ENCODE measurements at regions not wholly inside any gene's neighbourhood (a gene's known extent, or its start where the extent isn't known, plus 50 kb on each side); places are given as distances from the start of the nearest gene placed in this dataset.

GRCh38 chr3:99418709-99419108, 219.7 kb upstream of the COL8A1 start:
- no TSS peak for BruUV-seq (replicated peaks)
- 5% methylated on average over 3 of the region's 3 CpGs for WGBS (ENCODE audit: low lambda C conversion rate)
- no peak for TF ChIP-seq ZNF772 (CRISPR knock-in tag; IDR thresholded peaks at IDR 0.05)
- TF ChIP-seq DZIP1 (CRISPR knock-in tag; IDR thresholded peaks at IDR 0.05), result no peak
- TF ChIP-seq PCBP2 (optimal IDR thresholded peaks at IDR 0.05; ENCODE audit: low read depth, low read length, poor library complexity, severe bottlenecking), result no peak
- no peak for TF ChIP-seq ARNT (IDR thresholded peaks at IDR 0.05)
- TF ChIP-seq ZNF460 (CRISPR knock-in tag; IDR thresholded peaks at IDR 0.05; ENCODE audit: borderline replicate concordance), result no peak
- no peak for TF ChIP-seq ZNF292 (CRISPR knock-in tag; IDR thresholded peaks at IDR 0.05; ENCODE audit: borderline replicate concordance, low read depth)
- no peak for TF ChIP-seq ATF3 (CRISPR knock-in tag; IDR thresholded peaks at IDR 0.05)
- no peak for TF ChIP-seq MYPOP (CRISPR knock-in tag; IDR thresholded peaks at IDR 0.05)
- no peak for TF ChIP-seq ZNF552 (CRISPR knock-in tag; IDR thresholded peaks at IDR 0.05; ENCODE audit: borderline replicate concordance)
- no peak for TF ChIP-seq ZSCAN12 (CRISPR knock-in tag; IDR thresholded peaks at IDR 0.05)
- no peak for TF ChIP-seq NFATC3 (CRISPR knock-in tag; IDR thresholded peaks at IDR 0.05)
- TF ChIP-seq E2F1 (CRISPR knock-in tag; IDR thresholded peaks at IDR 0.05), result no peak
- Histone ChIP-seq H3K79me2 (ENCODE audit: insufficient read depth, low read length) (no peaks in the 10 kb centered on the region), H3K27me3 (ENCODE audit: control insufficient read depth in 1 of 2, insufficient read depth in 2 of 2, low read length in 2 of 2) (no peaks in the 10 kb centered on the region), H3K4me2 (ENCODE audit: low read depth, low read length) (no peak overlapping the region), H4K20me1 (ENCODE audit: insufficient read depth, low read length) (no peaks in the 10 kb centered on the region), H3K4me3 (replicated peaks in 1 of 3; ENCODE audit: insufficient read depth in 1 of 3, low read depth in 2 of 3, low read length in 3 of 3) (no peak overlapping the region), H3K36me3 (replicated peaks in 1 of 2; ENCODE audit: control insufficient read depth in 1 of 2, insufficient read depth in 2 of 2, low read length in 2 of 2) (no peaks in the 10 kb centered on the region), H3K9ac (ENCODE audit: insufficient read depth, low read depth, low read length) (no peak overlapping the region), H2AFZ (ENCODE audit: low read length) (no peak overlapping the region), H3K9me3 (ENCODE audit: low read length) (no peaks in the 10 kb centered on the region), H3K27ac (ENCODE audit: extremely low read length, insufficient read depth, low read length) (no peak overlapping the region), H3K4me1 (ENCODE audit: insufficient read depth, low read length) (no peaks in the 10 kb centered on the region)
- ATAC-seq, result no peak
- no peak for DNase-seq (ENCODE audit: low spot score)
- in situ Hi-C loops (cut with HindIII; ENCODE audit: extremely low pct_ligation_motif_present, low pct_unique_long_range_greater_than_20kb) (no loop called here), intact Hi-C loops (cut with micrococcal nuclease; ENCODE audit: unreplicated experiment) (no loop called here)
- no peak for FAIRE-seq
- ChIA-PET POLR2A (no interaction called here), CTCF (ENCODE audit: low intra/inter-chr PET ratio, low total read pairs) (no interaction called here)

Data from HepG2 (cell line).